Panc1 (cell line): ENCODE measurements at regions not wholly inside any gene's neighbourhood (a gene's known extent, or its start where the extent isn't known, plus 50 kb on each side); places are given as distances from the start of the nearest gene placed in this dataset.

Experiments
- ATAC-seq: fragments of 200-7000 bp; cut with Tn5 transposase; 2 replicates; pipeline ENCODE4 v1.9.1; 2020; ENCODE audit warnings: mild to moderate bottlenecking, moderate library complexity
- BruUV-seq: library from RNA; stranded (reverse); fragments of 400-500 nt; replicated peaks from 2 replicates; lab custom pipeline; 2021; lab: Mats Ljungman, UMichigan
- CTCF ChIA-PET: fragments of 300-600 bp; sonication (Branson Sonifier 250); formaldehyde crosslinking; loops from one replicate; lab custom pipeline; 2022; ENCODE audit warnings: antibody characterized with exemption; lab: Charles Lee
- POLR2A ChIA-PET: fragments of 300-600 bp; sonication (Branson Sonifier 250); formaldehyde crosslinking; loops from one replicate; lab custom pipeline; 2022; ENCODE audit warnings: antibody characterized with exemption; lab: Charles Lee
- DNase-seq: peaks from one replicate; pipeline ENCODE4 v3.0.0-alpha.2; 2010; ENCODE audit warnings: low read depth, low spot score
- H3K27ac ChIP-seq: 2 replicates; pipeline ENCODE4 v1.5.1; 2011; ENCODE audit warnings: mild to moderate bottlenecking, low read length, inconsistent platforms
- H3K27me3 ChIP-seq: fragments of 200-500 bp; sonication (Bioruptor generic); 2 replicates; pipeline ENCODE4 v1.6.0; 2014; ENCODE audit warnings: low read length, inconsistent platforms; ENCODE audit not compliant: control insufficient read depth, insufficient read depth
- H3K36me3 ChIP-seq: fragments of 200-500 bp; sonication (Bioruptor generic); 2 replicates; pipeline ENCODE4 v1.5.1; 2014; ENCODE audit warnings: inconsistent platforms, mild to moderate bottlenecking, low read length, moderate library complexity; ENCODE audit not compliant: control insufficient read depth, insufficient read depth
- H3K4me1 ChIP-seq: 2 replicates; pipeline ENCODE4 v1.5.1; 2011; ENCODE audit warnings: inconsistent platforms, mild to moderate bottlenecking, low read length, moderate library complexity; ENCODE audit not compliant: control insufficient read depth, insufficient read depth
- H3K4me3 ChIP-seq, 2 experiments: 2 replicates each; pipeline ENCODE4 v1.5.1; 2011 to 2012; ENCODE audit warnings: low read depth in 2 of 2, low read length in 2 of 2, mild to moderate bottlenecking in 2 of 2, inconsistent platforms in 1 of 2, moderate library complexity in 1 of 2
- H3K9me3 ChIP-seq: fragments of 200-500 bp; sonication (Bioruptor generic); 2 replicates; pipeline ENCODE4 v1.5.1; 2014; ENCODE audit warnings: low read depth, mild to moderate bottlenecking, inconsistent platforms, low read length, moderate library complexity; ENCODE audit not compliant: control insufficient read depth, insufficient read depth
- POLR2AphosphoS5 ChIP-seq: IDR thresholded peaks from 2 replicates; pipeline ENCODE4 v1.6.1; 2012; ENCODE audit warnings: mild to moderate bottlenecking, low read depth, low read length, moderate library complexity
- SIN3A ChIP-seq: IDR thresholded peaks from 2 replicates; pipeline ENCODE4 v1.6.1; 2012; ENCODE audit warnings: low read depth, mild to moderate bottlenecking, low read length, moderate library complexity, borderline replicate concordance; ENCODE audit not compliant: insufficient read depth
- TCF7L2 ChIP-seq: IDR thresholded peaks from 2 replicates; pipeline ENCODE4 v1.6.1; 2011; ENCODE audit warnings: mild to moderate bottlenecking, low read depth, low read length, inconsistent platforms
- in situ Hi-C: cut with HindIII; loops from 2 replicates; pipeline ENCODE4 v1.10.0; 2016; ENCODE audit warnings: low sequenced_read_pairs, low pct_unique_long_range_greater_than_20kb
- intact Hi-C: fragments of 100-400 bp; cut with micrococcal nuclease; formaldehyde crosslinking; loops from one replicate; pipeline ENCODE4 v1.10.0; 2022; ENCODE audit not compliant: unreplicated experiment
- TF ChIP-seq, protein P1 (sequence below), 2 experiments: IDR thresholded peaks; 2 replicates each; pipeline ENCODE4 v1.6.1; 2011 to 2012; ENCODE audit warnings: low read depth in 2 of 2, control low read depth in 1 of 2, low read length in 1 of 2, mild to moderate bottlenecking in 1 of 2, moderate library complexity in 1 of 2; ENCODE audit not compliant: insufficient read depth in 1 of 2
- TF ChIP-seq, protein P2 (sequence below): fragments of 450-650 bp; IDR thresholded peaks from 2 replicates; pipeline ENCODE4 v1.5.1; 2017; ENCODE audit warnings: mild to moderate bottlenecking

DNA sequence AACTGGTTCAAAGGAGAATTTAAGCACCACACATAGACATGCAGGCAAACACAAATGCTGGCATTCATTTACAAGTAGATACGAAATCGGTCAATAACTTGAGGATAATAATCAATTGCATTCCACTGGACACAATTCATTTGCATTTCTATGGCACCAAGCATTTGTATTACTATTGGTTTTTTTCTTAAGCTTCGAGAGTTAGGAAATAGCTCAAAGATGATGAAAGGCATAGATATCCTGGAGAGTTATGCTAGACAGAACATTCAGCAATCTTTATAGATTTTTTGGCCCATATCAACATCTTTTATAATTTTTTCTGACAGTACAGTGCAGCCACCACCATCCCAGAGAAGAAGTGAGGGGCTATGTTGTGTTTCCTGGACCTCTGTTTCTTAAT lies 544.4 kb downstream of the MIAT start:
- intact Hi-C loops (no loop called here), in situ Hi-C loops (no loop called here)
- ChIA-PET POLR2A (no interaction called here), CTCF (no interaction called here)
- peaks cover 5% of the 10 kb centered on the region; the same call in 1 of the 2 replicates for H3K4me1 ChIP-seq
- no peaks in the 10 kb centered on the region for H3K27me3 ChIP-seq
- no peaks in the 10 kb centered on the region for H3K9me3 ChIP-seq
- no peaks in the 10 kb centered on the region for H3K36me3 ChIP-seq
- H3K27ac ChIP-seq: no peak overlapping the region
- TF ChIP-seq SIN3A: no peak
- no peak for TF ChIP-seq TCF7L2
- TF ChIP-seq, protein P1, sequence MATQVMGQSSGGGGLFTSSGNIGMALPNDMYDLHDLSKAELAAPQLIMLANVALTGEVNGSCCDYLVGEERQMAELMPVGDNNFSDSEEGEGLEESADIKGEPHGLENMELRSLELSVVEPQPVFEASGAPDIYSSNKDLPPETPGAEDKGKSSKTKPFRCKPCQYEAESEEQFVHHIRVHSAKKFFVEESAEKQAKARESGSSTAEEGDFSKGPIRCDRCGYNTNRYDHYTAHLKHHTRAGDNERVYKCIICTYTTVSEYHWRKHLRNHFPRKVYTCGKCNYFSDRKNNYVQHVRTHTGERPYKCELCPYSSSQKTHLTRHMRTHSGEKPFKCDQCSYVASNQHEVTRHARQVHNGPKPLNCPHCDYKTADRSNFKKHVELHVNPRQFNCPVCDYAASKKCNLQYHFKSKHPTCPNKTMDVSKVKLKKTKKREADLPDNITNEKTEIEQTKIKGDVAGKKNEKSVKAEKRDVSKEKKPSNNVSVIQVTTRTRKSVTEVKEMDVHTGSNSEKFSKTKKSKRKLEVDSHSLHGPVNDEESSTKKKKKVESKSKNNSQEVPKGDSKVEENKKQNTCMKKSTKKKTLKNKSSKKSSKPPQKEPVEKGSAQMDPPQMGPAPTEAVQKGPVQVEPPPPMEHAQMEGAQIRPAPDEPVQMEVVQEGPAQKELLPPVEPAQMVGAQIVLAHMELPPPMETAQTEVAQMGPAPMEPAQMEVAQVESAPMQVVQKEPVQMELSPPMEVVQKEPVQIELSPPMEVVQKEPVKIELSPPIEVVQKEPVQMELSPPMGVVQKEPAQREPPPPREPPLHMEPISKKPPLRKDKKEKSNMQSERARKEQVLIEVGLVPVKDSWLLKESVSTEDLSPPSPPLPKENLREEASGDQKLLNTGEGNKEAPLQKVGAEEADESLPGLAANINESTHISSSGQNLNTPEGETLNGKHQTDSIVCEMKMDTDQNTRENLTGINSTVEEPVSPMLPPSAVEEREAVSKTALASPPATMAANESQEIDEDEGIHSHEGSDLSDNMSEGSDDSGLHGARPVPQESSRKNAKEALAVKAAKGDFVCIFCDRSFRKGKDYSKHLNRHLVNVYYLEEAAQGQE (IDR thresholded peaks at IDR 0.05; ENCODE audit: insufficient read depth in 1 of 2, low read depth in 2 of 2, low read length in 1 of 2): no peak
- no peak for TF ChIP-seq POLR2AphosphoS5
- TF ChIP-seq, protein P2, sequence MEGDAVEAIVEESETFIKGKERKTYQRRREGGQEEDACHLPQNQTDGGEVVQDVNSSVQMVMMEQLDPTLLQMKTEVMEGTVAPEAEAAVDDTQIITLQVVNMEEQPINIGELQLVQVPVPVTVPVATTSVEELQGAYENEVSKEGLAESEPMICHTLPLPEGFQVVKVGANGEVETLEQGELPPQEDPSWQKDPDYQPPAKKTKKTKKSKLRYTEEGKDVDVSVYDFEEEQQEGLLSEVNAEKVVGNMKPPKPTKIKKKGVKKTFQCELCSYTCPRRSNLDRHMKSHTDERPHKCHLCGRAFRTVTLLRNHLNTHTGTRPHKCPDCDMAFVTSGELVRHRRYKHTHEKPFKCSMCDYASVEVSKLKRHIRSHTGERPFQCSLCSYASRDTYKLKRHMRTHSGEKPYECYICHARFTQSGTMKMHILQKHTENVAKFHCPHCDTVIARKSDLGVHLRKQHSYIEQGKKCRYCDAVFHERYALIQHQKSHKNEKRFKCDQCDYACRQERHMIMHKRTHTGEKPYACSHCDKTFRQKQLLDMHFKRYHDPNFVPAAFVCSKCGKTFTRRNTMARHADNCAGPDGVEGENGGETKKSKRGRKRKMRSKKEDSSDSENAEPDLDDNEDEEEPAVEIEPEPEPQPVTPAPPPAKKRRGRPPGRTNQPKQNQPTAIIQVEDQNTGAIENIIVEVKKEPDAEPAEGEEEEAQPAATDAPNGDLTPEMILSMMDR: no peak
- BruUV-seq: no TSS peak
- no peak for ATAC-seq
- DNase-seq: no peak
- no peak overlapping the region for H3K4me3 ChIP-seq

DNA sequence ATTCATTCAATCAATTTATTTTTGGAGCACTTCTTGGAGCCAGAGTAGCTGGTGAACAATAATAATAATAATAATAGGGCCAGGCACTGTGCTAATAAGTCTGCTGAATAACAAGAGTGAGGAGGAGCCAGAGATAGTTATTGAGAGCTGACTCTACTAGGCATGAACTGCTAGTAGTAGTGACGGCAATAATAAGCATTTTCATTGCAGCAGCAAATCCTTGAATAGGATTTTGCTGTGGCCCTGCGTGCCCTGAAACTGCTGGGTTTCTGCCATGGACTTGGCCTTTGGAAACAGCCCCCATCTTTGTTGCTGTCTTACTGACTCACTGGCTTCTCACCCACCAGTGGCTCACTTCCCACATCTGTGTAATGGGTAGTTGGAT lies 545.9 kb downstream of the MIAT start:
- TF ChIP-seq, protein P1 (IDR thresholded peaks at IDR 0.05; ENCODE audit: insufficient read depth in 1 of 2, low read depth in 2 of 2, low read length in 1 of 2): no peak
- TF ChIP-seq SIN3A: no peak
- no peak for TF ChIP-seq POLR2AphosphoS5
- no peak for TF ChIP-seq TCF7L2
- TF ChIP-seq, protein P2: no peak
- in situ Hi-C loops: no loop called here
- Histone ChIP-seq H3K4me3 (no peak overlapping the region), H3K27ac (no peak overlapping the region), H3K27me3 (no peaks in the 10 kb centered on the region), H3K9me3 (no peaks in the 10 kb centered on the region), H3K36me3 (no peaks in the 10 kb centered on the region), H3K4me1 (peaks cover 5% of the 10 kb centered on the region; the same call in 1 of the 2 replicates)
- CTCF ChIA-PET: no interaction called here
- no TSS peak for BruUV-seq
- intact Hi-C loops: no loop called here
- DNase-seq (no peak), ATAC-seq (no peak)
- POLR2A ChIA-PET: no interaction called here
